Activated CD4-positive, alpha-beta T cell treated with anti-CD3 and anti-CD28 coated beads, Interleukin-2, amount 50 U/mL, for 16 hours (primary cell): ENCODE measurements at regions not wholly inside any gene's neighbourhood (a gene's known extent, or its start where the extent isn't known, plus 50 kb on each side); places are given as distances from the start of the nearest gene placed in this dataset.
"Not testable (repeated sequence)": the region's sequence is repeated elsewhere in the genome, so short reads cannot be mapped to it uniquely, and the experiment has no call there.

Source experiments
- DNase-seq: peaks from one replicate; pipeline ENCODE4 v3.0.0-alpha.2; 2020

DNA sequence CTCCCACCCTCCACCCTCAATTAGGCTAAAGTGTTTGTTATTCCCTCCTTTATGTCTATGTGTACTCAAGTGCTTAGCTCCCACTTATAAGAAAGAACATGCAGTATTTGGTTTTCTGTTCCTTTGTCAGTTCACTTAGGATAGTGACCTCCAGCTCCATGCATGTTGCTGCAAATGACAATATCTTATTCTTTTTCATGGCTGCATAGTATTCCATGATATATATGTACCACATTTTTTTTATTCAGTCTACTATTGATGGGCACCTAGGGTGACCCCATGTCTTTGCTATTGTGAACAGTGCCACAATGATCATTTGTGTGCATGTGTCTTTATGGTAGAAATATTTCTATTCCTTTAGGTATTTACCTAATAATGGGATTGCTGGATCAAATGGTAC is 114.3 kb downstream of the DLEU7 start:
- DNase-seq, result no peak

DNA sequence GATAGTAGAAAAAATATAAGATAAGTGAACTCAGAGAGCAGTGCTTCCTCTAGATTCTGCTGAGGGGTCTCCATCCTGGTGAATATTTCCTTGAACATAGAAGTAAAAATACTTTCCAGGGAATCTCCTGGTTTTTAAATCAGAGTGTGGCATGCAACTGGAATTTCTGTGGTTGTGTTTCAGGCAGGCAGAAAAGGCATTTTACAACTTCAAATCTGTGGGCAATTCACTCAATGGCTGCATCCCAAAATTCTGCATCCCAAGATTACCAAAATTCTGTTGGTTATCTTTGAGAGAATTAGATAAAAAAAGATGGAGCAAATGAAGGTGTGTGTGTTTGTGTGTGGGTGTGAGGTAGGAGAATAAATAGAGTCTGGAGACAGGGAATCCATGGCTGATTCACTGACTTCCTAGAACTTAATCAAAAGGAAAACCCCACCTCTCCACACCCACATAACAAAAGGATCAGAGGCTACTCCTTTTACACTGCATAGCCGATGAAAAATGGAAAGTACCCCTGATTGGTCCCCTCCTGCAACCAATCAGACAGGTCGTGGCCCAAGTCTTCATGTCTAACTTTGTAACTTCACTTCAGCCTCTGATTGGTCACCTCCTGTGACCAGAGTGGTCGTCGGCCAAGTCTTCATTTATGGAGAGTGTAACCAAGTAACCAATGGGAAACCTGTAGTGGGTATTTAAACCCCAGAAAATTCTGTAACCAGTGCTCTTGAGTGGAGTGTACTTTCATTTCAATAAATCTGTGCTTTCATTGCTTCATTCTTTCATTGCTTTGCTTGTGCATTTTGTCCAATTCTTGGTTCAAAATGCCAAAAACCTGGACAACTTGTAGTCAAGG is 112.8 kb downstream of the DLEU7 start:
- DNase-seq, result no peak

- no peak for DNase-seq
Observed at GRCh38 chr13:50731400-50731799, 112.1 kb downstream of the DLEU7 start.

GRCh38 chr13:50732712-50733111 is 110.8 kb downstream of the DLEU7 start:
- no peak for DNase-seq

DNA sequence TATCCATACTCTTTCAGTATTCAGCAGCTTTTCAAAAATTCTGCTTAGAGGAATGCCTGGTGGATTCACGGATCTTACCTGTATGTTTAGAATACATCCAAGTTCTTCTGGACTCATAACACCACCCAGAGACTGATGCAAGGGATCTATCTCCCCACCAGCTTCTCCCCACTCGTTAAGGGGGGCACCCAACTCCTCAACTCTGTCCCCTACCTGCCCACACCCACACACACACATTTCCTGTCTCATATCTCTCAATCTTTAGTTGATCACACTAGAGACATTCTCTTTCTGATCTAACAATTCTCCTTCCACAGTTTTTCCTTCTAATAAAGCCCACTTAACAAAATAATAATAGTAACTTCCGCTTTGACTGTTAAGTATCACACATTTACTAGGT is 110.1 kb downstream of the DLEU7 start:
- no peak for DNase-seq

GRCh38 chr13:50735071-50735470 is 108.4 kb downstream of the DLEU7 start:
- no peak for DNase-seq

DNA sequence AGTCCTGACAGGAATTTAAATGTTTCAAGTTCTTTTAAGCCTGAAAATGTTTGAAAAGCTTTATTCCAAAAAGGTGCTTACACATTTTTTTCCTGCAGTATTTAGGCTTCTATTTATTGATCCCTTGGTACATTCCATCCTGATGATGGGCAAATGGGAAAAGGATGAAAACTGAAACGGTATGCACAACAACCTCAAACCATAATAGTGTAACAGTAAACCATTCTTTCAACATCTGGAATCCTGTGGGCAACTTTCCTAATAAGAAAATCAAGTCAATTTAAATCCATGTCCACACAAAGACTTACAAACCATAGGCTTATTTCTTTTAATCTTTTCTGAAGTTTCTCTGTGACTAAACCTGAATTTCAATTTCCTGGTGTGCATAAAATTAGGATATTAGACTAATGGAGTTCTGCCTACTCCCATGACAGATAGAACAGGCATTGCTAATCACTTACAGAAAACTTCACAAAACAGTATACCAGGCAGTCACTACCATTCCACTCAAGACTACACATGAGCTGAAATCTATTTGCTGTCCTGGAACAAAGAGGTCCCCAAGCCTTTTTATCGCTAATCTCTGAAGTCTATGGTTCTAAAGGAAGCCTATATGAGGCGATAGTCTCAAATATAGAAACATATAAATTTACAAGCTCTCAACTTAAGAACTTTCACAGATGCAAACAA is 103.3 kb downstream of the DLEU7 start:
- DNase-seq, result no peak

GRCh38 chr13:50742353-50742752 is 101.1 kb downstream of the DLEU7 start:
- DNase-seq, result no peak

DNA sequence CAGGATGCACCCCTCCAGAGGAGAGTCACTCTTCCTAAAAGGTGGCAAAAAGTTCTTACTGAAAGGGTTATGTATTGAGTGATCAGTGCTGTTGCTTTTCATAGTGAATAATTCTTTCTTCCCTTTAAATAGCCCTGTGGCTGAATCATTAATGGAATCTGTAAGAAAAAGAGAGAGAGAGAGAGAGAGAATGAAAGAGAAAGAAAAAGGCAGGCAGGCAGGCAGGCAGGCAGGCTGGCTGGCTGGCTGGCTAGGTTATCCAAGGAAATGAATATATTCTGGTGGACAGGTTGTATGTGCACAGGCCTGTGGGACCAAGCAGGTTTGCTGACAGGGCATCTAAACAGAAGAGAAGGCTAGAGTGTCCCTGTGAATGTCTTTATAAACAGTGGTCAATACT is 100.5 kb downstream of the DLEU7 start:
- DNase-seq, result no peak

- no peak for DNase-seq
Observed at GRCh38 chr13:50744116-50744660, 99.3 kb downstream of the DLEU7 start.

- no peak for DNase-seq
Observed at GRCh38 chr13:50745542-50746115, 97.9 kb downstream of the DLEU7 start.

- DNase-seq, result no peak
Observed at GRCh38 chr13:50747737-50748350, 95.6 kb downstream of the DLEU7 start.

GRCh38 chr13:50753221-50753620 is 90.3 kb downstream of the DLEU7 start:
- DNase-seq, result not testable (repeated sequence)

DNA sequence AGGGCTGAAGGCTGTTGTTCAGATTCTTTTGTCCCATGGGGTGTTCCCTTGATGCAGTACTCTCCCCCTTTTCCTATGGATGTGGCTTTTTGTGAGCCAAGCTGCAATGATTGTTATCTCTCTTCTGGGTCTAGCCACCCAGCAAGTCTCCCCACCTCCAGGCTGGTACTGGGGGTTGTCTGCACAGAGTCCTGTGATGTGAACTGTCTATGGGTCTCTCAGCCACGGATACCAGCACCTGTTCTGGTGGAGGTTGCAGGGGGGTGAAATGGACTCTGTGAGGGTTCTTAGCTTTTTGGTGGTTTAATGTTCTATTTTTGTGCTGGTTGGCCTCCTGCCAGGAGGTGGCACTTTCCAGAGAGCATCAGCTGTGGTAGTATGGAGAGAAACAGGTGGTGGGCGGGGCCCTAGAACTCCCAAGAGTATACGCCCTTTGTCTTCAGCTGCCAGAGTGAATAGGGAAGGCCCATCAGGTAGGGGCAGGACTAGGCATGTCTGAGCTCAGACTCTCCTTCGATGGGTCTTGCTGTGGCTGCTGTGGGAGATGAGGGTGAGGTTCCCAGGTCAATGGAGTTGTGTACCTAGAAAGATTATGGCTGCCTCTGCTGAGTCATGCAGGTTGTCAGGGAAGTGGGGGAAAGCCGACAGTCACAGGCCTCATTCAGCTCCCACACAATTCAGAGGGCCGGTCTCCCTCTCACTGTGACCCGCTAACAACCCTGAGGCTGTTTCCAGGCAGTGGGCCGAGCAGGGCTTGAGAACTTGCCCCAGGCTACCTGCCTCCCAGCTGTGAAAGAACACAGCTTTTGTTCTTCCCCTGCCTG is 87.4 kb downstream of the DLEU7 start:
- not testable (repeated sequence) for DNase-seq

- DNase-seq, result no peak
Observed at GRCh38 chr13:50757008-50757407, 86.5 kb downstream of the DLEU7 start.

- DNase-seq, result no peak
Observed at GRCh38 chr13:50758796-50759195, 84.7 kb downstream of the DLEU7 start.

DNA sequence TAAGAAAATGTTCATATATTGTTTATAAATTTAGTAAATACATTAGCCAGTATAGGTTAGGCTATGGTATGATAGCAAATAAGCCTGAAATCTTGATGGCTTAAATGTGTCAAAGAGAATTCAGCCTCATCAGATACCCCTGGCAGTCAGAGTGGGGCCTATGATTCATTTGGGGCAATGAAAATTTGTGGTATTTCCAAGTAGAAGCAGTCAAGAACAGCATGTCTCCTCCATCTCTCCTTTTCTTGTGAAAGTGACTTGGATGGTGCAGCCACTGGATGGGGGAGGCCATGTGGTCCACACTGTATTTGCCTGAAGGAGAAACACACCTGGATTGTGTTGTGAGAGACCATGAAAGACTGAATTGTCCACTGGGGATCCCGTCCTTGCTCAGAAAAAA is 82.7 kb downstream of the DLEU7 start:
- peak; percentile 19 for DNase-seq

- no peak for DNase-seq
Observed at GRCh38 chr13:50761406-50761805, 82.1 kb downstream of the DLEU7 start.

DNA sequence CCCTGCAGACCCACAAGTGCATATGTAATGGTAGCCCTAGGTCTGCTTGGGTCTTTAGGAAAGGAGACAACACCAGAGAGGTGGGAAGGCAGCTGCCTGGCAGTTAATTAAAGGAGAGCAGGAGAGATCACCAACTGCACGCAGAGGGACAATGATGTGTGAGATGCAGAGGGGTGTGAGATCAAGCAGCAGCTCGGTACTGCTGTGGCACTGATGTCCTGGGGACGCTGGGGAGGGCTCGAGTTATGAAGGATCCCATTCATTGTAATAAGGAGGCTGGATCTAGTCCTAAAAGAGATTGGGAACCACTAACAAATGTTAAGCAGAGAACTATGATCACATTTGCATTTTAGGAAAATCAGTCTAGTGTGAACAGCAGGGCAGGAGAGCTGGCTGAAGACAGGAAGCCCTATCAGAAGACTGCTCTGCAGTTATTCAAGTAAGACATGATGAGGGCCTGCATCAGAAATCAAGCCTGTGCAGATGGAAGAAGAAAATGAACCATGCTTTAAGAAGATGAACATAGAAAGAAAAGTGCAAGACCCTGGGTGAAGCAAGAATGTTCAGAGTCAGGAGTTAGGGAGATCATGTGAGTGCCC is 80.4 kb downstream of the DLEU7 start:
- DNase-seq, result no peak

- DNase-seq, result no peak
Observed at GRCh38 chr13:50766013-50766412, 77.5 kb downstream of the DLEU7 start.

DNA sequence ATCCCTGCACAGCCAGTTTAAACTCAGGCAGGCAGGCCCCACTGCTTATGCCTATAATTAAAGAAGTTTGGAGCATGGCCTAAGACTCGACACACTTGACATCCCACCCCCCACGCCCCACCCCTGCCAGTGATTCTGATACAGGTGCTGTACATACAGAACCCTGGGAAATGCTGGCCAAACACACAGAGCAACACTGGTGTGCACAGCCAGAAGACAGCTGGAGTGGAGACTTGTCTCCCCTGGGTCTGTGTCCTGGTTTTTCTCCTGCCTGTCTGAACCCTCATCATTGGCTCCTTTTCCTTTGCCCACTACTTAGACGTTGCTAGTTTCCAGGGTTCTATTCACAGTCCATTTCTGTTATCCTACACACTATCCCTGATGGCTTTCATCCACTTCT is 76.8 kb downstream of the DLEU7 start:
- DNase-seq, result no peak

GRCh38 chr13:50772881-50773280 is 70.6 kb downstream of the DLEU7 start:
- DNase-seq, result not testable (repeated sequence)
